ENCODE measurements at regions not wholly inside any gene's neighbourhood (a gene's known extent, or its start where the extent isn't known, plus 50 kb on each side); places are given as distances from the start of the nearest gene placed in this dataset.

- Histone ChIP-seq H3K4me3 (ENCODE audit: extremely low read depth, insufficient read depth, low read length, poor library complexity, severe bottlenecking) (no peak overlapping the region), H3K4me1 (ENCODE audit: control insufficient read depth, insufficient read depth, low read length, poor library complexity, severe bottlenecking) (no peaks in the 10 kb centered on the region), H3K27ac (ENCODE audit: low read depth, low read length, severe bottlenecking) (no peak overlapping the region), H3K36me3 (ENCODE audit: control insufficient read depth, insufficient read depth, low read length) (no peaks in the 10 kb centered on the region), H3K9me3 (ENCODE audit: control insufficient read depth, low read length) (no peaks in the 10 kb centered on the region)
- no CpG with 5 or more reads among the region's 2 CpGs for WGBS, 2 experiments (ENCODE audit: insufficient coverage in 2 of 2)
Measured at GRCh38 chr13:72424059-72424458, 303.4 kb downstream of the MZT1 start.

- H3K4me1 ChIP-seq (ENCODE audit: control insufficient read depth, insufficient read depth, low read length, poor library complexity, severe bottlenecking) = no peaks in the 10 kb centered on the region
- no peaks in the 10 kb centered on the region for H3K9me3 ChIP-seq (ENCODE audit: control insufficient read depth, low read length)
- no peaks in the 10 kb centered on the region for H3K36me3 ChIP-seq (ENCODE audit: control insufficient read depth, insufficient read depth, low read length)
- 67 to 100% methylated on average over 1 of the region's 3 CpGs for WGBS, 2 experiments (ENCODE audit: insufficient coverage in 2 of 2)
- no peak overlapping the region for H3K4me3 ChIP-seq (ENCODE audit: extremely low read depth, insufficient read depth, low read length, poor library complexity, severe bottlenecking)
- no peak overlapping the region for H3K27ac ChIP-seq (ENCODE audit: low read depth, low read length, severe bottlenecking)
Measured at GRCh38 chr13:72415817-72416216, 311.6 kb downstream of the MZT1 start.

GRCh38 chr13:72412481-72412880 is 314.9 kb downstream of the MZT1 start:
- Histone ChIP-seq H3K4me1 (ENCODE audit: control insufficient read depth, insufficient read depth, low read length, poor library complexity, severe bottlenecking) (no peaks in the 10 kb centered on the region), H3K27ac (ENCODE audit: low read depth, low read length, severe bottlenecking) (no peak overlapping the region), H3K36me3 (ENCODE audit: control insufficient read depth, insufficient read depth, low read length) (no peaks in the 10 kb centered on the region), H3K4me3 (ENCODE audit: extremely low read depth, insufficient read depth, low read length, poor library complexity, severe bottlenecking) (no peak overlapping the region), H3K9me3 (ENCODE audit: control insufficient read depth, low read length) (no peaks in the 10 kb centered on the region)
- 100% methylated on average over 2 of the region's 2 CpGs; no CpG with 5 or more reads in 1 of the 2 experiments for WGBS, 2 experiments (ENCODE audit: insufficient coverage in 2 of 2)

- Histone ChIP-seq H3K36me3 (ENCODE audit: control insufficient read depth, insufficient read depth, low read length) (no peaks in the 10 kb centered on the region), H3K9me3 (ENCODE audit: control insufficient read depth, low read length) (no peaks in the 10 kb centered on the region), H3K4me1 (ENCODE audit: control insufficient read depth, insufficient read depth, low read length, poor library complexity, severe bottlenecking) (no peaks in the 10 kb centered on the region), H3K27ac (ENCODE audit: low read depth, low read length, severe bottlenecking) (no peak overlapping the region), H3K4me3 (ENCODE audit: extremely low read depth, insufficient read depth, low read length, poor library complexity, severe bottlenecking) (no peak overlapping the region)
- no CpG with 5 or more reads among the region's 1 CpG for WGBS, 2 experiments (ENCODE audit: insufficient coverage in 2 of 2)
Measured at GRCh38 chr13:72405441-72405840, 322.0 kb downstream of the MZT1 start.

GRCh38 chr13:72403396-72404010 is 323.9 kb downstream of the MZT1 start:
- Histone ChIP-seq H3K36me3 (ENCODE audit: control insufficient read depth, insufficient read depth, low read length) (no peaks in the 10 kb centered on the region), H3K27ac (ENCODE audit: low read depth, low read length, severe bottlenecking) (no peak overlapping the region), H3K4me1 (ENCODE audit: control insufficient read depth, insufficient read depth, low read length, poor library complexity, severe bottlenecking) (no peaks in the 10 kb centered on the region), H3K9me3 (ENCODE audit: control insufficient read depth, low read length) (no peaks in the 10 kb centered on the region), H3K4me3 (ENCODE audit: extremely low read depth, insufficient read depth, low read length, poor library complexity, severe bottlenecking) (no peak overlapping the region)
- 88 to 94% methylated on average over 3 of the region's 3 CpGs for WGBS, 2 experiments (ENCODE audit: insufficient coverage in 2 of 2)

- no peak overlapping the region for H3K4me3 ChIP-seq (ENCODE audit: extremely low read depth, insufficient read depth, low read length, poor library complexity, severe bottlenecking)
- no peaks in the 10 kb centered on the region for H3K36me3 ChIP-seq (ENCODE audit: control insufficient read depth, insufficient read depth, low read length)
- whole genome bisulfite sequencing, 2 experiments (ENCODE audit: insufficient coverage in 2 of 2) = no CpG with 5 or more reads among the region's 3 CpGs
- no peaks in the 10 kb centered on the region for H3K4me1 ChIP-seq (ENCODE audit: control insufficient read depth, insufficient read depth, low read length, poor library complexity, severe bottlenecking)
- no peaks in the 10 kb centered on the region for H3K9me3 ChIP-seq (ENCODE audit: control insufficient read depth, low read length)
- no peak overlapping the region for H3K27ac ChIP-seq (ENCODE audit: low read depth, low read length, severe bottlenecking)
Measured at GRCh38 chr13:72400856-72401255, 326.6 kb downstream of the MZT1 start.

- Histone ChIP-seq H3K9me3 (ENCODE audit: control insufficient read depth, low read length) (no peaks in the 10 kb centered on the region), H3K27ac (ENCODE audit: low read depth, low read length, severe bottlenecking) (no peak overlapping the region), H3K36me3 (ENCODE audit: control insufficient read depth, insufficient read depth, low read length) (no peaks in the 10 kb centered on the region), H3K4me3 (ENCODE audit: extremely low read depth, insufficient read depth, low read length, poor library complexity, severe bottlenecking) (no peak overlapping the region), H3K4me1 (ENCODE audit: control insufficient read depth, insufficient read depth, low read length, poor library complexity, severe bottlenecking) (no peaks in the 10 kb centered on the region)
- WGBS, 2 experiments (ENCODE audit: insufficient coverage in 2 of 2) = 80% methylated on average over 1 of the region's 4 CpGs; no CpG with 5 or more reads in 1 of the 2 experiments
Measured at GRCh38 chr13:72399351-72399750, 328.1 kb downstream of the MZT1 start.

GRCh38 chr13:72397265-72397664 is 330.2 kb downstream of the MZT1 start:
- no peaks in the 10 kb centered on the region for H3K9me3 ChIP-seq (ENCODE audit: control insufficient read depth, low read length)
- H3K27ac ChIP-seq (ENCODE audit: low read depth, low read length, severe bottlenecking) = no peak overlapping the region
- no CpG with 5 or more reads among the region's 1 CpG for WGBS, 2 experiments (ENCODE audit: insufficient coverage in 2 of 2)
- no peaks in the 10 kb centered on the region for H3K4me1 ChIP-seq (ENCODE audit: control insufficient read depth, insufficient read depth, low read length, poor library complexity, severe bottlenecking)
- no peaks in the 10 kb centered on the region for H3K36me3 ChIP-seq (ENCODE audit: control insufficient read depth, insufficient read depth, low read length)
- H3K4me3 ChIP-seq (ENCODE audit: extremely low read depth, insufficient read depth, low read length, poor library complexity, severe bottlenecking) = no peak overlapping the region

- 95 to 96% methylated on average over 3 to 4 of the region's 4 CpGs for whole genome bisulfite sequencing, 2 experiments (ENCODE audit: insufficient coverage in 2 of 2)
- H3K4me1 ChIP-seq (ENCODE audit: control insufficient read depth, insufficient read depth, low read length, poor library complexity, severe bottlenecking) = no peaks in the 10 kb centered on the region
- H3K36me3 ChIP-seq (ENCODE audit: control insufficient read depth, insufficient read depth, low read length) = no peaks in the 10 kb centered on the region
- no peaks in the 10 kb centered on the region for H3K9me3 ChIP-seq (ENCODE audit: control insufficient read depth, low read length)
- H3K27ac ChIP-seq (ENCODE audit: low read depth, low read length, severe bottlenecking) = no peak overlapping the region
- H3K4me3 ChIP-seq (ENCODE audit: extremely low read depth, insufficient read depth, low read length, poor library complexity, severe bottlenecking) = no peak overlapping the region
Measured at GRCh38 chr13:72390909-72391308, 336.5 kb downstream of the MZT1 start.

GRCh38 chr13:72386138-72386684 is 341.2 kb downstream of the MZT1 start:
- H3K9me3 ChIP-seq (ENCODE audit: control insufficient read depth, low read length) = no peaks in the 10 kb centered on the region
- H3K4me1 ChIP-seq (ENCODE audit: control insufficient read depth, insufficient read depth, low read length, poor library complexity, severe bottlenecking) = no peaks in the 10 kb centered on the region
- H3K36me3 ChIP-seq (ENCODE audit: control insufficient read depth, insufficient read depth, low read length) = no peaks in the 10 kb centered on the region
- H3K4me3 ChIP-seq (ENCODE audit: extremely low read depth, insufficient read depth, low read length, poor library complexity, severe bottlenecking) = no peak overlapping the region
- WGBS, 2 experiments (ENCODE audit: insufficient coverage in 2 of 2) = 97 to 100% methylated on average over 2 to 3 of the region's 5 CpGs
- no peak overlapping the region for H3K27ac ChIP-seq (ENCODE audit: low read depth, low read length, severe bottlenecking)

GRCh38 chr13:72384879-72385278 is 342.6 kb downstream of the MZT1 start:
- H3K4me3 ChIP-seq (ENCODE audit: extremely low read depth, insufficient read depth, low read length, poor library complexity, severe bottlenecking) = no peak overlapping the region
- 86 to 92% methylated on average over 4 to 5 of the region's 5 CpGs for WGBS, 2 experiments (ENCODE audit: insufficient coverage in 2 of 2)
- no peaks in the 10 kb centered on the region for H3K9me3 ChIP-seq (ENCODE audit: control insufficient read depth, low read length)

More at GRCh38 chr13:72384879-72385278, 342.6 kb downstream of the MZT1 start:
- no peaks in the 10 kb centered on the region for H3K4me1 ChIP-seq (ENCODE audit: control insufficient read depth, insufficient read depth, low read length, poor library complexity, severe bottlenecking)
- no peak overlapping the region for H3K27ac ChIP-seq (ENCODE audit: low read depth, low read length, severe bottlenecking)
- H3K36me3 ChIP-seq (ENCODE audit: control insufficient read depth, insufficient read depth, low read length) = no peaks in the 10 kb centered on the region
